ENCODE measurements at regions not wholly inside any gene's neighbourhood (a gene's known extent, or its start where the extent isn't known, plus 50 kb on each side); places are given as distances from the start of the nearest gene placed in this dataset.
"Not testable (repeated sequence)": the region's sequence is repeated elsewhere in the genome, so short reads cannot be mapped to it uniquely, and the experiment has no call there.

DNA sequence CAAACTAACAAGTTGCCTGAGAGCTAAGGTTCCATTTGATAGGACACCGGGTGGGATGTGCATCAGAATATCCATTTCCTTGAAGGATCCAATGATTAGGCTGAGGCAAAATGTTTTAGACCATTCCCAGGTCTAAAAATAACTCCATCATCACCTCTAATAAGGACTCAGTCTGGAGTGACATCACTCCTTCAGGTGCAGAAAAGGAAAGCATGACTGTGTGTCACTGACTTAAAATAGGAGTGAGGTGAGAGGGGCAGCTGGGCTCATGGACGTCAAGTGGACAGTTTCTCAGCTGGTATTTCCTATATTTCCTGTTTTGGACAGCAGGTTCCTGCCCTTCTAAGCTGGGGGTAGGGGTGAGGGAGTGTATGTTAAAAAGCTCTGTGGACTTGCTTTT lies 135.9 kb upstream of the PLGLB2 start:
- TF ChIP-seq, protein P1, sequence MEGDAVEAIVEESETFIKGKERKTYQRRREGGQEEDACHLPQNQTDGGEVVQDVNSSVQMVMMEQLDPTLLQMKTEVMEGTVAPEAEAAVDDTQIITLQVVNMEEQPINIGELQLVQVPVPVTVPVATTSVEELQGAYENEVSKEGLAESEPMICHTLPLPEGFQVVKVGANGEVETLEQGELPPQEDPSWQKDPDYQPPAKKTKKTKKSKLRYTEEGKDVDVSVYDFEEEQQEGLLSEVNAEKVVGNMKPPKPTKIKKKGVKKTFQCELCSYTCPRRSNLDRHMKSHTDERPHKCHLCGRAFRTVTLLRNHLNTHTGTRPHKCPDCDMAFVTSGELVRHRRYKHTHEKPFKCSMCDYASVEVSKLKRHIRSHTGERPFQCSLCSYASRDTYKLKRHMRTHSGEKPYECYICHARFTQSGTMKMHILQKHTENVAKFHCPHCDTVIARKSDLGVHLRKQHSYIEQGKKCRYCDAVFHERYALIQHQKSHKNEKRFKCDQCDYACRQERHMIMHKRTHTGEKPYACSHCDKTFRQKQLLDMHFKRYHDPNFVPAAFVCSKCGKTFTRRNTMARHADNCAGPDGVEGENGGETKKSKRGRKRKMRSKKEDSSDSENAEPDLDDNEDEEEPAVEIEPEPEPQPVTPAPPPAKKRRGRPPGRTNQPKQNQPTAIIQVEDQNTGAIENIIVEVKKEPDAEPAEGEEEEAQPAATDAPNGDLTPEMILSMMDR (IDR thresholded peaks at IDR 0.05), result not testable (repeated sequence)
- TF ChIP-seq POLR2A (IDR thresholded peaks at IDR 0.05), result not testable (repeated sequence)
